NCI-H1694 (cell line): ENCODE measurements at regions not wholly inside any gene's neighbourhood (a gene's known extent, or its start where the extent isn't known, plus 50 kb on each side); places are given as distances from the start of the nearest gene placed in this dataset.

Experiments used
- DNase-seq: peaks from one replicate; lab custom pipeline; 2025; lab: John Stamatoyannopoulos, UW

DNA sequence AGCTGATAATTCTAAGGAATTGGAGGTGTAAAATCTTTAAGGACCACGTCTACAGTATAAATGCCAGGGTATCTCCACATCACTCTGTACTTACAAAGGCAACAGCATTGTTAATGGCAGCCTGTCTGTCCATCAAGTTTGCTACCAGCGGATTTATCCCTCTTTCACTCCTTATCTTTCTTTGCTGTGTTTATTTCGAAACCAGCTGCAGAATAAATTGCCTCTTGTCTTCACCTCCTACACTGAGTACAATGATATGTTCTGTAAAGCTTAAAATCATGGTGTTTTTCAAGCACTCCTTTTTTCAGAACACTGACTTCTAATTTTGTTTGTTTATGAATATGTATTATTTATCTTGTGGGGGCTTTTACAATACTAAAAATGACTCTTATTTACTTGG lies 1088.1 kb downstream of the NR2F1-AS1 start:
- no peak for DNase-seq

DNA sequence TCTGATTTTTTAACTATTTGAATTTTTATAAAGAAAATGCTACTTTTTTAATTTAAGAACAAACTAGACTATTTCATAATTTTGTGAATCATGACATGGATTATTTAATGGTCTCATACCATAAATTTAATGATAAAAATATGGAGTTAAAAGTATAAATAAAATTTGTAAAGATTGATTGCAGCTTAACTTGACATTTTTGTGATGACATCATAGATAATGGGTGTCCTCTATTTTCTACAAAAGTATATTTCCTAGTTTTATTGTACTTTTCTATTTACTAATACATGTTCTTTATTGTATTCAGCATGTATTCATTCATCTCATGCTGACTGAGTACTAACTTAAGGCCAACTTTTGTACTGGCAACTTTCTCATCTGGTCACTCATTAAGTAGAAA lies 1096.5 kb downstream of the NR2F1-AS1 start:
- DNase-seq = no peak

DNA sequence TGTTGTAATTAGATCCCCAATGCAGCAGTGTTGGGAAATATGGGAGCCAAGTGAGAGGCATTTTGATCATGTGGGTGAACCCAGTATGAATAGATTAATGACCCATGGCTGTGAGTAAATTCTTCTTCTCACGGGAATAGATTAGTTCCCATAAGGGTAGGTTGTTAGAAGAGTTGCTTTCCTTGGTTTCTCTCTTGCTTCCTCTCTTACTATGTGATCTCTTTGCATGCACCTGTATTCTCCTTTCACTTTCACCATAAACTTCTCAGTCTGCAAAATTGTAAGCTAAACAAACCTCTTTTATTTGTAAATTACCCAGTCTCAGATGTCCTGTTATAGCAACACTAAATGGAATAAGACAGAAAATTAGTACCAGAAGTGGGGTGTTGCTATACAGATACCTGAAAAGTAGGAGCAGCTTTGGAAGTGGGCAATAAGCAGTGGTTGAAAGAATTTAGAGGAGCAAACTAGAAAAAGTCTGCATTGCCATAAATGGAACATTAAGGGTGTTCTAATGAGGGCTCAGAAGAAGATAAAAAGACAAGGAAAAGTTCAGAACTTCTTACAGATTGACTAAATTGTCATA lies 1090.0 kb upstream of the ARRDC3 start:
- no peak for DNase-seq

DNA sequence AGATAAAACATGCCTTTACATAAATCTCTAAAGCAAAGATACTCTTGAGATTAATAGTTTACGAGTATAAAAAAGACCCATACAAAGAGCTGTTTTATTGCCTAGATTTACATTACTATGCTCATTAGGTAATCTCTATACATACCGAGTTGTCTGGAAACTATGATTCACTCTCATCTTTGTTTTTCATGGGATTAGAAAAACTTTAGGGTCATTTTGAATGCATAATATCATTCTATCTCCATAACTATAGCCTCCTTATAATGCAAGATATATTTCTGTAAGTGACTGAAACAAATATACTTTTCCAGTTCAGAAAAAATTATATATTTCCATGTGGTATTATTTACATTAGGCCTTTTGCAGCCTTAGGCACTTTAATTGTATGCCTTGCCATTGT lies 1088.7 kb upstream of the ARRDC3 start:
- no peak for DNase-seq

DNA sequence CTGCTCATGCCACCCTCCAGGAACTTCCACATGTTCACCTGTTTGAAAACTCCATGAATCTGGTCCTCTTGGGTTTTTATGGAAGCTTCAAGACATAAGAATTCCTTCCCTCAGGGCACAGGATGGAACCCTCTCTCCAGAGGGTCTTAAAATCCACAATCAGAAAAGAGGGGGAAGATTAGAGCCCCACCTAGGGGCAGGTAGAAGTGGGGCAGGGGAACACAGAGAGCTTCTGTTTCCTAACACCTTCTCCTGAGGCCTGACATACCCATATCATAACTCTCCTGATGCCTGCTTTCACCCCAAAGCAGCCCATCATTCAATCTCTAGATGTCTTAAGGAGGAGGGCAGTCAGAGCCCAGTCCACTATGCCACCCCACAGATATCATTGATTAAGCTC lies 1087.7 kb upstream of the ARRDC3 start:
- DNase-seq = no peak

DNA sequence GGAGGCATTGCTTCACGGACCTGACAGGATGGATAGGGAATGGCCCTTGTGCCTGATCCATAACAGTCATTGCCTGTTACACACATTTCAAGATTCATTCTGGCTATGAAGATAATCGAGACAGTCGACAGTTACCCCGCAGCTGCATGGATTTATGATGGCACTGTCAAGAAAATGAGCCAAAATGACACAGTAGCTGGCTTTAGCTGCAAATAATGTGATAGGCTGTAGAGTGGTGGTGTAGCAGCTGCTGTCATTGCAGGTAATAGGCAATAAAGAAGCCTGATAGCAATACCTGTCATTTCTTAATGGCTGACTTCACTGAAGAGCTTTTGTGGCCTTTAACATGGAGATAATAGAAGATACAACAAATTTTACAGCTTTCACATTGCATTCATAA lies 1085.2 kb upstream of the ARRDC3 start:
- DNase-seq = no peak

DNA sequence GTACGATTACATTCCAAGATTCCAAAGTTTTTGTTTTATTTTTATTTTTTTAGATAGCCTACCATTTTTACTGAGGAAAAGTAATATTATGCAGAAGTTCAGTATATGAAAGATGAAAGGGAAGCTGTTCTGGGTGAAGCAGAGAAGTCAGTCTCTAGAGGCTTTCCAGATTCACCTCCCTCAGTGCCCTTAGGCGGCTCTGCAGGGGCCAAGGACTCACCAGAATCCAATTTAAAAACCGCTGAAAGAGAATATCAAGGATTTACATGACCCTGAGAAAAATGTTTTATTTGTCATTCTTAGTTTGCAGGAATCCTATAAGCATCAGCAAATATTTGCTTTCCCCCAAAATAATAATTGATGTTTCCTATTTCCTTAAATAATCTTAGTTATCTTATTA lies 1084.6 kb upstream of the ARRDC3 start:
- no peak for DNase-seq

DNA sequence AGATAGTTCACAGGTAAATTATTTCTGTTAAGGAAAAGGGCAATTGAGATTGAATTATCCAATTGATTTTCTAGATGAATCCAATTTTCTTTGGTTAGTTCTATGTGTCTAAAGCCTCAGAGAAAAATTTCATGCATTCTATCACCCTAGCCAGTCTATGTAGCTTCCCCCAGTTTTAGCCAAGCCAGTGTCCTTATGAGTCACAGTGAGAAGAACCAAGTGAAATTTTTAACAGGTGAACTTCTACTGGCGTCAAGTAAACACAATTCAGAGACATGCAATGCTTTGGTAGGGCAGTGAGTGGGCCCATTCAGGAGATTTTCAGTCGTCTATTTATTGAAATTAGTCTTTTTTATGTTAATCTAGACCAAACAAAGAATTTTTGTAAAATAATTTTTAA lies 1077.4 kb upstream of the ARRDC3 start:
- DNase-seq = no peak

DNA sequence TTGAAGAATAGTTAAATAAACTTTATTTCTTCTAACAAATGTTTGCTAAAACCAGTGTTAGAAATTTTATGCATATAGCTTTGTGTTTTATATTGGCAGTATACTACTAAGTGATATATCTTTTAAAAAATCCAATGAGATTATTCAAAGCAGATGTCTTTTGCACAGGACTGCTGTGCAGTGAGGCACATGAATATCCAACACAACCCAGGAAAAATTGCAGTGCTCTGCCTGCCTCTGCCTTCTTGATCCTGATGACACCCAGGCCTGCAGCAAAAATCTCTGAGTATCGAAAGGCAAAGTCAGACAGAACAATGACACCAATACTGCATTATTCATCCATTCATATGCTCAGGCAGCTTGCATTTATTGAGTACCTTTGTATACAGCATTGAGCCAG lies 1076.5 kb upstream of the ARRDC3 start:
- DNase-seq = no peak

DNA sequence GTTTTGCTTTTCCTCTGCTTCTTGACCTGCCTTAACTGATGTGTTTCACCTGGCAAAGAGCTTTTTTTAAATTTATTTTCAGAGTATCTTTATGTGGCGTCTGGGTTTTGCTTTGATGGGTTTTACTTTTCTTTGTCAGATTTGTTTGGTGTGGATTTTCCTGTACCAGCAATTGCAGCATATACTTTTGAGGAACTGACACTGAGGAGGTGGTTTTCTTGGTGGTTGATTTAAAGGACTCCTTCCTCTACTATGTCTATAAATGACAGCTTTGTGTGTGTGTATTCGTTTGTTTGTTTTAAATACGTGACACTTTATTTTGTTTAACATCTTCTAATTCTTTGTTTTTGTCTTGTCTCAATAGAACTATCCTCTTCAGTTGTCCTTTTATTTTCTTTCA lies 1071.9 kb upstream of the ARRDC3 start:
- no peak for DNase-seq

DNA sequence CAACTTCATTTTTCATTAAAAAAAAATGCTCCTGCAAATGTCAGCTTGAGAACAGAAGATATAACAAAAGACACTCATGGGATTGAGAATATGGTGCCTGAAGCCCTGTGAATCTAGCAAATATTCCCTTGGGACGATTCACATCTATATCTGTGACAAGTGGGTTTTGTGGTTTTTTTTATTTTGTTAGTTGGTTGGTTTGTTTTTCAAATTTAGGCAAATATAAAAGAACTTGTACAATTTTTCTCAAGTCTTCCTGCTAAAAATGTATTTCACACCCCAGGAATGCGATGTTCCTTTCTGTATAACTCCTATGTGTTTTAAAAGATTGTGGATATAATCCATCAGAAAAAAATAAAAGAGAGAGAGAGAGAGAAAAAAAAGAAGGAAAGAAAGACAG lies 1061.8 kb upstream of the ARRDC3 start:
- no peak for DNase-seq

DNA sequence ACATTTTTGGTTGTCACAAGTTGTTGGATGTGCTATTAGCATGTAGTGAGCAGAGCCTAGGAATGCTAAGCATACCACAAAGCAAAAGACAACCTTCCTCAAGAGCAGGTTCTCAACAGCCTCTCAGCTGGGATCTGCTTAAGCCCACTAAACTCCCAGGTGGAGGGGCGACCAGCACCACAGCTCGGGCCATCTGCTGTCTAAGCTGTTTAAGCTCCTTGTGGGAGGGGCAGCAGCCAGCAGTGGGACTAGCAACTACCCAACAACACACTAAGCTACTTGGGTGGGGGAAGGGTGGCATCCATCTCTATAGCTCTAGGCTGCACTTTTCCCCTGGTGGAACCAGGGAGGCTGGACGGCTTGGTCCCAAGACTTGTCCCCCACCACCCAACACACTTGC lies 1052.7 kb upstream of the ARRDC3 start:
- DNase-seq = no peak

DNA sequence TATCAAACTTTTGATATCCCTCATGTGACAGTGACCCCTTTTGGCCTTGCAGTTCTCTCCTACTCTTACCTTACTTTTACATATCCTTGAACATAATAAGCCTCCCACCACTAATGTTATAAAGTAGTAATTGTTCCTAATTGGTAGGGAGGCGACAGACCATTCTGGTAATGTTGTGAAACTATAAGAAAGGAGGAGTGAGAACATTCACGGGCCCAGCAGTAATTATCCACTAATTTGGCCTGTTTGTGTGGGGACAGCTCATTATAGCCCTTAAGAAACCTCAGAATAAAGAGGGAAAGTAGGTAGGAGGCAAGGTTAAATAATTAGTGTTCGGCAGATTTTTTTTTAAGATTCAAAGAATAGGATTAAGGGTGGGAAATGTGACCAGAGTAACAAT lies 1046.5 kb upstream of the ARRDC3 start:
- DNase-seq = no peak

DNA sequence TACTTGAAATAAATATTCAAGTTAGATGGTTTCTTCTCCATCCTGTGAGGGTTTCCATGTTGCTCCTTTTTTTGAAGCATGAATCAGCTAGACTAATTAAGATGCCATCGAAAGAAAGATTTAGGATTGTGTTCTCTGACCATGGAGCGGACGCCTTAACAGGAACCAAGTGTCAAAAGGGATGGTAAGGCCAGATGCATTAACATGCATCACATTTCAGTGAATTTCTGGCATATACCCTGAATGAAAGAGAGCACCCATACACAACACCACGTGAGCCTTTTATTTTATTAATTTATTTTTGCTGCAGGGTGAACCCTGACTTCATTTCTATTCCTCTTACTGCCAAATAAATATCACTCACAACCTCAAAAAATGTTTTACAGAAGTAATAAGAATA lies 1045.3 kb upstream of the ARRDC3 start:
- DNase-seq = no peak

DNA sequence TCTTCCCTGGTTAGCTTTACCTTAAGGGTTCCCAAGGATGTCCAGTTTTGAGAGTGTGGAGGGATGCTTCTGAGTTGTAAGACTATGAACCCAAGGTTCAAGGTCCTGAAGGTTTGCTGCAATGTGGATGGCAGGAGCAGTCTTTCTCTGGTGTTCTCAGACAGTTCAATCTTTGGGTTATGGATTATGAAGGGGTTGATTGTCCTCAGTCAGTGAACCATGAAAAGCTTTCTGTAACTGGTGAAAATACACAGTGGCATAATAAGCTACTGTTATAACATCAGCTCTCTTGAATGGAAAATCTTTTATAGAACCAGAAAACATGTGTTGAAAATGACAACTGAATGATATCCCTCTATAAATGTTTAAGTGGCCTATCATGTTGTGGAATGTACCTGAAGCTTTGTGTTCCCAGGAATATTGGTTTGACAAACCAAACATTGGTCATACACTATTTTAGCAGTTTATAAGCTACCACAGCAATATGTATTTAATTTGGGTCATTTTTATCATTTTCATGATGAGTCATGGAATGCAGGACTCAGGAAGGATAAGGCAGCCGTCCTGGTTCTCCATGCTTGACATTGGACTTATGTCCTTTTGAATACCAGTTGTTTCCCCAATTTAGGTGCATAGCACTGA lies 1041.8 kb upstream of the ARRDC3 start:
- DNase-seq = no peak

DNA sequence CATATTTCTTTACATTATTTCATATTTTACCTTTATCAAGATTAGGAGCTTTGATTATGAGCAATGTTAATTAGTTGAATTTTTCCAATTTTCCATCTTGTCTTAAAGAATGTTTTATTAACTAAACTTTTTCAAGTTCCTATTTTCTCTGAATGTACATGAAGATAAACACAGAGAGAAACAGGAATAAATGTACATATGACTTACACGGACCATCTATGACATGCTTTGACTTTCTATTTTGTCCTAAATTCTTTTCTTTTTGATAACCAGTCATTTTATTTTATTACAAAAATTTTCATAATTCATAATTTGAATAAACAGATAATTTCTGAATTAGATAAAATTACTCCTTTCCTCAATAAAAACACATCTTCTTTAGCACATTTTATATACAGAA lies 1038.8 kb upstream of the ARRDC3 start:
- no peak for DNase-seq

DNA sequence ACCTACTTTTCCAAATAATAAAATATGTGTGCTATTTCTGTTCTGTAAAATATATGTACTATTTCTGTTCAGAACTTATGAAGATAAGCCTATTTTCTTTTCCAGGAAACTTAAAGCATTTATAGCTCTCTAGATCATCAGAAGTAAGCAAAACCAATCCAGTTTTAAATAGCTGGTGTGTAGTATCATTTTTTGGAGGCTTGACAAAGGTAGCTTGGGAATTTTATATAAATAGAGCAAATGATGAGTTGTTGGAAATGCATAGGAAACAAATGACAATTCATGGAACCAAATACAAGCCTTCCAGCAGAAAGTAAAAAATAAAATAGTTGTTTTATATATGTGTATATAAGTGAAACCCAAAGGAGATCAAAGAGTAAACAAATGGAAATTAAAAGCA lies 1038.1 kb upstream of the ARRDC3 start:
- no peak for DNase-seq

DNA sequence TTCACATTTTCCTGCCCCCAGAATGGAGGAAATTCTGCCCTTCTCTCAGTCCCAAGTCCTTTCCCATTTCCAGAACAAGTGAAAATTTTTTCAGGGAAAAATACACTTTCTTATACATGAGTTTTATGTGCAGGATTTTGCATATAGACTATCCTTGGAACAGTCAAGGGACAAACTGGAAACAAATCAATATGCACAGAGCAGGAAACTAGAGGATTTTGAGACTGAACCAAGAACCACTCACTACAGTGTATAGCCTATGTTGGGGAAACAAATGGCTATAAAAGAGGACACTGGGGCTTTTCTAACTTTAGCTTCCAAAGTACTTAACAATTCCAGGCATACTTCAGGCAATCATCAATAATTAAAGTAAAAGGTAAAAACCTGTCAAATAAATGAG lies 1036.1 kb upstream of the ARRDC3 start:
- no peak for DNase-seq

DNA sequence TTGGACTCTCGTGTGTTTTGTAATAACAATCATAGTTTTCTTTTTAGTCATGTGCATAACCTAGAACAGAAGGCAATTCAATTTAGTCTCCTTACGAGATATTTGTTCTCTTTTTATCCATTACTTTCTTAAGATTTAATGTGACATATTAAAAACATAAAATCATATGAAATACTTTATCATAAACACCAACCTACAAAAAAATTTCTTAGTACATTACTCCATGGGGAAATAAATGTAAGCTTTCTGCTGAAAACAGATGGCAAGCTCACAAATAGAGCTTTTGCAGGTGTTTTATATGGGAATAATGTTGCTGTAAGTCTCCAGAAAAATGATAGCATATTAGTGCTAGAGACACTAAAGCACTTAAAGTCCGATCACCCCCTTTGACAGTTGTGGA lies 1035.2 kb upstream of the ARRDC3 start:
- no peak for DNase-seq

DNA sequence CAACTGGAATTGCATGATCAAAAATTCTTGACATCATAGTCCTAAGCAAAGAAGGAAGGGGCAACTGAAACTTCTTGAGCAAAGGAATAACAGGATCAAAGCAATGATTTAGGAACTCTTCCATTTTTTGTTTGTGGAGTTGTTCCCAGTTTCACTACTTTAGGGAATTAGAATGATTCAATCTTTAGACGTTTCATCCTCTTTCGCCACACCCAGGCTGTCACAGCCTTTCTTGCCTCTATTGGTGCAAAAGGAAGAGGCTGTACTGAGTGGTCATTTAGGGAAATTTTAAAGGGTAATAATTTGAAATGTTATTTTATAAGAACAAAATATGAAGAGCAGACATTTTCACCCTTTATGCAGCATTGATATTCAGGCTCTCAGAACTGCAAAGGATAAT lies 1026.0 kb upstream of the ARRDC3 start:
- DNase-seq = no peak

DNA sequence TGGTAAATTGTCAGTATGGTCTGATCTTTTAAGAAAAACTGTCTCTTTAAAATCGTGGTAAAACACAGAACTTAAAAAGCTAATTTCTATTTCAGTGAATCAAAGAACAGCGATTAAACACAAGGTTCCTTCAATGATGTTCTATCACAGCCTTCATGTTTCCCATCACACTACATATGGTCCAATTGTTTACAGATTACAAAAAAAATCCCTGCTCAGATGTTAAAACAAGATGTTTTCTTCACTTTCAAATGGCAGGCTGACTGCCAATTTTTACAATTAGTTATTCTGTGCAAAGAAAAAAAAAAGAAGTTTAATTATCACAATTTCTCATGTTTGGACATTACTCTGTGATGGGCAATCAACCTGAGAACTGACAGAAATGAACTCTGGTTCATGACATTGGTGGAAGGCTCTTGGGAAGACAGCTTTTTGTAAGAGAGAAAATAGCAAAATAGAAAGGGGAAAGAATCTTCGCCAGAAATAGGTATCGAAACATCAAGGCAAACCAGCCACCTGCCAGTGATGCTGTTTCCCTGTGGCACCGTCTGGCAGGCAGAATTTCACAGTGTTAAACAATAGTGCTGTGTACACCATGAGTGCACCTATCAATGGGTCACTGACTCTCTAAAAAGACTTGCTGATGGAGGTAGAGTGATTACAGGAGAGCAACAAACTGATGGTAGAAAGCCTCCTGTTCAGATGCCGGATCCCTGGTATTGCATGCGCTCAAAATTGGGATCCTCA lies 1020.0 kb upstream of the ARRDC3 start:
- DNase-seq = peak; percentile 47

DNA sequence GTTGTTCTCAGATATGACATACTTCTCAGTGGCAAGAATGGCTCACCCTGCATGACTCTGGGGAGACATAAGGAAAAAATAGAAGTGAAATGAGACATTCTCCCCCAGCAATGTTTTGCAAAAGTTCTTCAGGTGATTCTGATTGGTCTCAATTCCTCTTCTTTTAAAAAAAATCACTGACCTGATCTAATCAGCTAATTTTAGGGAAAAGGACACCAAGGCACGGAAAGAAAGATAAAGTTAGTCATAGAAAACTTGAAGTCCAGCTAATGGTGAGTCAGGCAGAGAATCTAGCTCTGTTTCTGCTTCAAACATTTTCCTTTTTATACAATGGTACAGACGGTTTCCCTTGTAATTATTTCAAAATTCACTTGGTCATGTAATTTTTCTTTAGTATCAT lies 1018.9 kb upstream of the ARRDC3 start:
- no peak for DNase-seq

DNA sequence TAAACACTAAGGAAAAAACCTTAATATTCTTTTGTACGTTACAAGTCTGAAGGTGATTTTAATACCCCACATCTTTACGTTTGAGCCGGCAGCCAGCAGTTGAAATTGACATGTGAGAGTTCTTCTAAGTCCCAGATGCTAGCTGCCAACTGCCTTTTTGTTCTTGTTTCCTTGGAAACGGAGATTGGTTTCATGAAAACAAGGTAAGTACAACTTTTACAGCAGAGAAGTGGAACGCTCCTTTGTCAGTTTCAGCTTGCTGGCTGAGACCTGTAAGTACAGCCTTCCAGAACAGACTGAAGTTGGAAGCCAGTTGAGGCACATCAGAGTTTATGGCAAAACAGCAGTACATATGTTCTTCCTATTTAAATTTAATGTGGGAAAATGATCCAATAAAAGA lies 1018.4 kb upstream of the ARRDC3 start:
- DNase-seq = peak; percentile 9

DNA sequence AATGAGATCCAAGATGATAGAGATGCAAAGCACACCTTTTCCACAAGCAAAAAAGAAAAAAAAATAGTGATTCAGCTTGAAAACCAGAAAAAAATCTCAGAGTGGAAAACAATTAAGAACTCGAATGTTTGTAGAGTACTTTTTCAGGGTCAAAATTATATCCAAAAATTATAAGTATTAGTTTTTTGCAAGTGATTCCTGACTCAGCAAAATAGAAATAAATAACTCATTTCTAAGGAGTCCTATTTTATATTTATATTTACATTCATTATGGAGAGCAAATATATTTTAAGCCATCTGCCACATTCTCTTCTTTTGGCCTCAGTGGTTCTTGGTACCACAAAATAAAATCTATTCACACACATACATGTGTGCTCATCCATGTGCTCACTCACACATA lies 1011.8 kb upstream of the ARRDC3 start:
- DNase-seq = no peak
